ENCODE measurements at regions not wholly inside any gene's neighbourhood (a gene's known extent, or its start where the extent isn't known, plus 50 kb on each side); places are given as distances from the start of the nearest gene placed in this dataset.

DNA sequence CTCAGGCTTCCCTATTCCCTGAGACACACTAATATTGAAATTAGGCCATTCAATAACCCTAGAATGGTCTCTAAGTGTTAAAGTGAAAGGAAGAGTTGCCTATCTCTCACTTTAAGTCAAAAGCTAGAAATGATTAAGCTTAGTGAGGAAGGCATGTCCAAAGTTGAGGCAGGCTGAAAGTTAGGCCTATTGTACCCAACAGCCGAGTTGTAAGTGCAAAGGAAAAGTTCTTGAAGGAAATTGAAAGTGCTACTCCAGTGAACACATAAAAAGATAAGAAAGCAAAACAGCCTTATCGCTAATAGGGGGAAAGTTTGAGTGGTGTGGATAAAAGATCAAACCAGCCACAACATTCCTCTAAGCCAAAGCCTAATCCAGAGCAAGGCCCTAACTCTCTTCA lies 117.9 kb upstream of the SPATA12 start:
- WGBS (ENCODE audit: insufficient coverage): 100% methylated on average over 1 of the region's 2 CpGs
- Histone ChIP-seq H3K79me2 (ENCODE audit: insufficient read depth, low read length) (no peaks in the 10 kb centered on the region), H3K36me3 (replicated peaks in 1 of 2; ENCODE audit: control insufficient read depth in 1 of 2, insufficient read depth in 2 of 2, low read length in 2 of 2) (no peaks in the 10 kb centered on the region), H3K4me2 (replicated peaks; ENCODE audit: extremely low read depth, low read length, poor library complexity, severe bottlenecking) (no peak overlapping the region), H3K4me1 (ENCODE audit: control insufficient read depth in 1 of 2, insufficient read depth in 2 of 2, low read length in 2 of 2) (no peaks in the 10 kb centered on the region), H3K4me3 (replicated peaks in 1 of 3; ENCODE audit: low read depth in 2 of 3, low read length in 3 of 3) (no peak overlapping the region), H4K20me1 (ENCODE audit: insufficient read depth, low read length) (no peaks in the 10 kb centered on the region), H3K9me3 (replicated peaks in 1 of 2; ENCODE audit: control insufficient read depth in 1 of 2, insufficient read depth in 1 of 2, low read length in 2 of 2) (peaks cover 0 to 7% of the 10 kb centered on the region in 2 donors), H3K27ac (ENCODE audit: low read depth in 1 of 2, low read length in 2 of 2) (no peak overlapping the region), H3K9ac (ENCODE audit: insufficient read depth, low read length, poor library complexity, severe bottlenecking) (no peak overlapping the region), H3K27me3 (ENCODE audit: control insufficient read depth in 2 of 2, insufficient read depth in 2 of 2, low read length in 2 of 2) (no peaks in the 10 kb centered on the region), H2AFZ (ENCODE audit: insufficient read depth, low read depth, low read length, poor library complexity, severe bottlenecking) (no peak overlapping the region)
- H3K27me3 Mint-ChIP-seq (ENCODE audit: low read depth in 3 of 3): peaks cover 0 to 4% (median 1%) of the 10 kb centered on the region in 3 donors
- H3K4me1 Mint-ChIP-seq: peaks cover 3% of the 10 kb centered on the region
- no peak for DNase-seq
- TF ChIP-seq, protein P1, sequence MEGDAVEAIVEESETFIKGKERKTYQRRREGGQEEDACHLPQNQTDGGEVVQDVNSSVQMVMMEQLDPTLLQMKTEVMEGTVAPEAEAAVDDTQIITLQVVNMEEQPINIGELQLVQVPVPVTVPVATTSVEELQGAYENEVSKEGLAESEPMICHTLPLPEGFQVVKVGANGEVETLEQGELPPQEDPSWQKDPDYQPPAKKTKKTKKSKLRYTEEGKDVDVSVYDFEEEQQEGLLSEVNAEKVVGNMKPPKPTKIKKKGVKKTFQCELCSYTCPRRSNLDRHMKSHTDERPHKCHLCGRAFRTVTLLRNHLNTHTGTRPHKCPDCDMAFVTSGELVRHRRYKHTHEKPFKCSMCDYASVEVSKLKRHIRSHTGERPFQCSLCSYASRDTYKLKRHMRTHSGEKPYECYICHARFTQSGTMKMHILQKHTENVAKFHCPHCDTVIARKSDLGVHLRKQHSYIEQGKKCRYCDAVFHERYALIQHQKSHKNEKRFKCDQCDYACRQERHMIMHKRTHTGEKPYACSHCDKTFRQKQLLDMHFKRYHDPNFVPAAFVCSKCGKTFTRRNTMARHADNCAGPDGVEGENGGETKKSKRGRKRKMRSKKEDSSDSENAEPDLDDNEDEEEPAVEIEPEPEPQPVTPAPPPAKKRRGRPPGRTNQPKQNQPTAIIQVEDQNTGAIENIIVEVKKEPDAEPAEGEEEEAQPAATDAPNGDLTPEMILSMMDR (IDR thresholded peaks at IDR 0.05): no peak
- H3K9me3 Mint-ChIP-seq: peaks cover 14 to 24% (median 16%) of the 10 kb centered on the region in 7 donors
- no peak overlapping the region for H3K27ac Mint-ChIP-seq
- H3K4me3 Mint-ChIP-seq: no peak overlapping the region
- H3K36me3 Mint-ChIP-seq: peaks cover 0 to 4% of the 10 kb centered on the region in 2 donors
- intact Hi-C loops (cut with micrococcal nuclease): no loop called here

GRCh38 chr3:56940976-56941375 lies 119.5 kb upstream of the SPATA12 start:
- 78% methylated on average over 4 of the region's 4 CpGs for WGBS (ENCODE audit: insufficient coverage)
- Mint-ChIP-seq H3K4me1 (peaks cover 4% of the 10 kb centered on the region), H3K27me3 (ENCODE audit: low read depth in 3 of 3) (peaks cover 1 to 4% (median 2%) of the 10 kb centered on the region in 3 donors)

More at GRCh38 chr3:56940976-56941375, 119.5 kb upstream of the SPATA12 start:
- Histone ChIP-seq H4K20me1 (ENCODE audit: insufficient read depth, low read length) (no peaks in the 10 kb centered on the region), H3K27ac (ENCODE audit: low read depth in 1 of 2, low read length in 2 of 2) (no peak overlapping the region), H3K9ac (ENCODE audit: insufficient read depth, low read length, poor library complexity, severe bottlenecking) (no peak overlapping the region), H2AFZ (ENCODE audit: insufficient read depth, low read depth, low read length, poor library complexity, severe bottlenecking) (no peak overlapping the region), H3K4me3 (replicated peaks in 1 of 3; ENCODE audit: low read depth in 2 of 3, low read length in 3 of 3) (no peak overlapping the region), H3K4me2 (replicated peaks; ENCODE audit: extremely low read depth, low read length, poor library complexity, severe bottlenecking) (no peak overlapping the region), H3K4me1 (ENCODE audit: control insufficient read depth in 1 of 2, insufficient read depth in 2 of 2, low read length in 2 of 2) (no peaks in the 10 kb centered on the region), H3K9me3 (replicated peaks in 1 of 2; ENCODE audit: control insufficient read depth in 1 of 2, insufficient read depth in 1 of 2, low read length in 2 of 2) (peaks cover 0 to 7% of the 10 kb centered on the region in 2 donors), H3K36me3 (replicated peaks in 1 of 2; ENCODE audit: control insufficient read depth in 1 of 2, insufficient read depth in 2 of 2, low read length in 2 of 2) (no peaks in the 10 kb centered on the region), H3K79me2 (ENCODE audit: insufficient read depth, low read length) (no peaks in the 10 kb centered on the region), H3K27me3 (ENCODE audit: control insufficient read depth in 2 of 2, insufficient read depth in 2 of 2, low read length in 2 of 2) (no peaks in the 10 kb centered on the region)
- Mint-ChIP-seq H3K27ac (no peak overlapping the region), H3K36me3 (no peaks in the 10 kb centered on the region), H3K4me3 (no peak overlapping the region), H3K9me3 (peaks cover 9 to 18% (median 13%) of the 10 kb centered on the region in 7 donors)
- intact Hi-C loops (cut with micrococcal nuclease): no loop called here
- TF ChIP-seq, protein P1 (IDR thresholded peaks at IDR 0.05): no peak
- no peak for DNase-seq
